Embryonic facial prominence (tissue), 1 donor: ENCODE measurements at regions not wholly inside any gene's neighbourhood (a gene's known extent, or its start where the extent isn't known, plus 50 kb on each side); places are given as distances from the start of the nearest gene placed in this dataset.
"Not testable (repeated sequence)": the region's sequence is repeated elsewhere in the genome, so short reads cannot be mapped to it uniquely, and the experiment has no call there.

Source experiments
- DNase-seq: peaks from one replicate; pipeline ENCODE4 v3.0.0-alpha.2; 2016; ENCODE audit errors: extremely low spot score

DNA sequence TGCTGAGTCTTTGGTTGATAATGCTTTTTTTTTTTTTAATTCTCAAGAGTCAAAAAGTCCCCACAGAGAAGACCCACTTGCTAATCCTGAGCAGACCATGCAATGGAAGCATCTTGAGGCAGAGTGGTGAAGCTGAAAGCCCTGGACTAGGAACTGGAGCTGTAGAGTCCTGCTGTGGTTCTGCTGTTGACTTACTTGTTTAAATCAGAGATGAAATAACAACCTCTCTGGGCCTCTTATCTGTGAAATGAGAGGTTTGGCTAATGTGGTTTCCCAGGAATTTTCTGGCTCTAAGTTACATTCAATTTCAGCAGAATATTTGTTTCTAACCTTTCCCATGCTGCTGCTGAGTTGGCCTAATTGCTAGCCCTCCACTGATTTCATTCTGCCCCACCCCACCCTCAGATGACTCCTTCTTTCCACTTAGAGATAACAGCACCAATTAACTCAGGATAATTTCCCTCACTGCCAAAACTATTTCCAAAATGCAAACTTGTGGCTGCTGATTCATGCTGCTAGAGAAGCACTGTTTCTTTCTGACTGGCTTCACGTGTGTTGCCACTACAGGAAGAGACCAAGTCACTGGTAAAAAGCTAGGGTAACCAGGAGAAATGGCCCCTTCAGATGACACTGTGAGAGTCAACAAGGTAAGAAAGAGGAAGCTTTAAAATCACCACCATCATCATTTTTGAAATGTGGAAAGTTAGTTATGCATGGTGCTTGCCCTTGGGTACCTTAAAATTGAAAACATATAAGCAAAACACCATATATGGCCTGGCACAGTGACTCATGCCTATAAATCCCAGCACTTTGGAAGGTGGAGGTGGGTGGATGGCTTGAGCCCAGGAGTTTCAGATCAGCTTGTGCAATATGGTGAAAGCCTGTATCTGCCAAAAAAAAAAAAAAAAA, 326.4 kb downstream of the DCHS2 start:
- DNase-seq = no peak

DNA sequence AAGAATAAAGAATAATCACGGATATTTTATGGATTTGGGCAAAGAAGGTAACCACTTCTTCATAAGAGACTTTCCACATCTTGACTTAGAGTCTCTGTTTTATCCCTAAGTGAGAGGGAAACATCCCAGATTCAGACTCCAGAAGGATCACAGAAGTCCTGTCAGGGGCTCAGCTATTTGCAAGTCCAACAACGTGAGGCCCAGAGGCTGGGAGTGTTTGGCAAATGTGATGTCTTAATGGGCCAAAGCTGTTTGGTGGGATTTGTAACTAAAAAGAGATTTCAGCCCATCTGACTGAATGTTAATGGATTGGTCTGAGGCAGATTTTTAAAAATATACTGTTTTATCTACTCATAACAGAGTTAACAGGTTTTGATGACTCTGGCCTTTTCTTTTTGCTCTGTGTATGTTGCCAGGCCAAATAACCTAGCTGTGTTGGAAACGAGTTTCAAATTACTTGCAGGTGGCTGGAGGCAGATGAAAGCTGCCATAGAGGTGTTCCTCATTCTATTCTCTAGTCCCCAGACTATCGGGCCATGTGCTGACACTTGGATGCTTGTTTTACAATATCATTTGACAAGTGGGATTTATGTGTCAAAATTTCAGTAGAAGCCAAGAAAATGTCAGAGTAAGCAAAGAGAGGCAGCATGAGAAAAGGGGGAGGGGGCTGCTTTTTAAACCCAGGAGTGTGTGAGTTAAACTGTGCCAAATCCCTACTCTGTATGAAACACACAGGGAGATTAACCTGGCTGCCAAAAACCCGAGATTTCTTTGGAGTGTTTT, 330.9 kb downstream of the DCHS2 start:
- DNase-seq = peak; percentile 67

- no peak for DNase-seq
Measured at GRCh38 chr4:154158361-154159155, 333.0 kb downstream of the DCHS2 start.

DNA sequence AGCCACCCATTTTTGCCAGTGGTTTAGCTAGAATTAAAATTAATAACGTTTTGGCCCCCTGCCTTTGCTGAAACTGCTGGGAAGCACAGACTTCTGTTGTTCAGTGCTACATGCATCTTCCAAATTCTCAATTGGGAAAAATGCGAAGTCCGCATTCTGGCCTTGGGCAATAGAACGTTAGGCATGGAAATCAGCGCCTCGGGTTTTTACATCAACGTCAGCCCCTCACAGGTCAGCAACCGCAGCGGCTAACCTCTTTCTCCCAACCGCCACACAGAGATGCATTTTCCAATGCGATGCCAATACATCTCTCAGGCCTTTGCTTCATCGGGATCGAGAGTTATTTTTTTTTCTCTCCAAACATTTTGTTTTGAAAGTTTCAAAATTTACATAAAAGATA, 339.1 kb downstream of the DCHS2 start:
- no peak for DNase-seq

DNA sequence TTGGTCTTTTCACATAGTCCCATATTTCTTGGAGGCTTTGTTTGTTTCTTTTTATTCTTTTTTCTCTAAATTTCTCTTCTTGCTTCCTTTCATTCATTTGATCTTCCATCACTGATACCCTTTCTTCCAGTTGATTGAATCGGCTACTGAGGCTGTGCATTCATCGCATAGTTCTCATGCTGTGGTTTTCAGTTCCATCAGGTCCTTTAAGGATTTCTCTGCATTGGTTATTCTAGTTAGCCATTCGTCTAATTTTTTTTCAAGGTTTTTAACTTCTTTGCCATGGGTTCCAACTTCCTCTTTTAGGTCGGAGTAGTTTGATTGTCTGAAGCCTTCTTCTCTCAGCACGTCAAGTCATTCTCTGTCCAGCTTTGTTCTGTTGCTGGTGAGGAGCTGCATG, 342.4 kb downstream of the DCHS2 start:
- not testable (repeated sequence) for DNase-seq

DNA sequence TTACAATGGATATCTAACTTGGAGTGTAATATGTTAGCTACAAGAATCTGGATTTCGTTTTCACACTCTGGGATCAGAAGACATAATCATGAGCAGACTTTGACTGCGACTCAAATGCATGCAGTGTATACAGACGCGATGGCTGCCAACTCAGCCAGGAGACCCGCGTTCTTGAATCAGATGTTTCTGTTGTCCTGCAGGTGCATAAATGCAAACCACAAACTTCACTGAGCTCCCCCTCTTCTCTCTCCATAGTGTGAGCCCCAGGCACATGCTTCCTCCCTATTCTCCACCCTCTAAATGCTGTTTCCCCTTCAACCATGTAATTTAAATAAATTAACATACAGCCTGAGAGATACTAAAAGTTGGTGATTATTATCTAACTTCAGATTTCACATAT, 347.9 kb downstream of the DCHS2 start:
- no peak for DNase-seq

DNA sequence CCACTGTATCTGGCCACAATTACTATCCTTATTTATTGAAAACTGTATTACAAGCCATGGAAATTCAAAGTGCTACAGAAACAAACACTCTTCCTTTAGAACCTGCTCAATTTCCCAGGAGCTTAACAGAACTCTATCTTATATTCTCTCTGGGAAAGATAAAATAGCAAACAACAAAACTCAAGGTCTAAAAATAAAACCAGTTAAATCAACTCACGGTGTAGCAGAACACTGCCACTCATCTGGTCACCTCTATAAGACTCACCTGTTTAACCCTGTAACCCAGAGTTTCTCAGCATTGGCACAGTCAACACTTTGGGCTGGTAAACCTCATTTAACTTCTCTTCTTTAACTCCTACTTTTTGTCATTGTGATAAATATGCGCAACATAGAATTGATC, 348.9 kb downstream of the DCHS2 start:
- no peak for DNase-seq

DNA sequence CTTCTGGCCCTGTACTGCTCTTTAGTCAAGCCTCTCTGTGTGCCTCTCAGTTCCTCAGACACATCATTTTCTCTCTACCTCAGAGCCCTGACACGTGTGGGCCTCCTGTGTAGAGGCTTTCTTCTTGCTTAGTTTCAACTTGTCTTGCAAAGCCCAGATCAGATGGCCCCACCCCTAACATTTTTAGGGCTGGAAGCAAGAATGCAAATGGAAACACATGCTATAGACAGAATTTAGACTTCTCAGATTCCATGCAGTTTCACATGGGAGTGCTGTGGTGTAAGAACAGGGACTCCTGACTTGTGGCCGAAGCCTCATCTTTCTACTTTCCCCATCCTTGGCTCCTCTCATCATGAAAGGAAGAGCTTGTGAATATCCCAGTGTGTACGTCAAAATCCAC, 350.7 kb downstream of the DCHS2 start:
- DNase-seq = no peak

DNA sequence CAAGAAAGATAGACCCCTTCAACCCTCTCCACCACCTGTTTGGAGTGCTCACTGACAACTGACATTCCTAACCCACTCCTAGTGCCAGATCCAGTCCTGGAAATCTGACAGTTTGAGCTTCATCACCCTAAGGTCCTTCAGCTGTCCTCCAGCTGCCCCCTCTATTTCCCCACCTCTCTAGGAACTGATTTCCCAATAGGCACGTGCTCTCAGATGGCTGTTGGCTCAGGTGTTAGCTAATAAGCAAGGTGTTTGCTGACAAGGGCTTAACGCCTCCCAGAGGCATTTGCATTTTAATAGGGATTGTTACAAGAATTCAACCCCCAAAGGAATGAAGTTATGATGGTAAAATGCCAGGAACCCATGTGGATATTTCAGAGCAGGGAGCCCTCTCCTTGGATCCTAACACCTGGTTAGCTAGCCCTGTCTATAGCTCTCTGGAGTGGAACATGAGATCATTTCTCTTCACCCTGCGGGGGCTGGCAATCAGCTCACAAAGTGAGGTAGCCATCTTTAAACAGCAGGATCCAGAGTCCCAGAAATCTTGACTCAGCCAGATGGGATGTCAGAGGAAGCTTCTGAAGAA, 348.5 kb upstream of the SFRP2 start:
- DNase-seq = no peak

- DNase-seq = no peak
Measured at GRCh38 chr4:154135576-154135975, 346.7 kb upstream of the SFRP2 start.

DNA sequence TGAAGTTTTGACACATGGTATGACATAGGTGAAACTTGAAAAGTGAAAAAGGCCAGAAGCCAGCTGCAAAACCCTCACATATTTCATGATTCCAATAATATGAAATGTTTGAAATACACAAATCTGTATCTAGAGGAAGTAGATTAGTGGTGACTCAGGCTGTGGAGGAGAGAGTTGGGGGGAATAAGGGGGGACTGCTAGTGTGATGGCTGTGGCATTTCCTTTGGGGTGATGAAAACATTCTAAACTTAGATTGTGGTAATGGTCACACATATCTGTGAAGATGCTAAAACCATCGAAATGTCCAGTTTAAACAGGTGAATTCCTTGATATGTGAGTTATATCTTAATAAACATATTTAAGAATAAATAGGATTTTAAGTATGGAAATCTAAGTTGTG, 343.5 kb upstream of the SFRP2 start:
- no peak for DNase-seq

- DNase-seq = no peak
Measured at GRCh38 chr4:154126276-154126675, 337.4 kb upstream of the SFRP2 start.

- DNase-seq = no peak
Measured at GRCh38 chr4:154125340-154125739, 336.5 kb upstream of the SFRP2 start.

- no peak for DNase-seq
Measured at GRCh38 chr4:154124539-154125255, 335.8 kb upstream of the SFRP2 start.

- DNase-seq = no peak
Measured at GRCh38 chr4:154123897-154124296, 335.0 kb upstream of the SFRP2 start.

- DNase-seq = no peak
Measured at GRCh38 chr4:154120690-154121345, 331.9 kb upstream of the SFRP2 start.

- no peak for DNase-seq
Measured at GRCh38 chr4:154120006-154120676, 331.3 kb upstream of the SFRP2 start.

GRCh38 chr4:154119317-154119716, 330.4 kb upstream of the SFRP2 start:
- no peak for DNase-seq

DNA sequence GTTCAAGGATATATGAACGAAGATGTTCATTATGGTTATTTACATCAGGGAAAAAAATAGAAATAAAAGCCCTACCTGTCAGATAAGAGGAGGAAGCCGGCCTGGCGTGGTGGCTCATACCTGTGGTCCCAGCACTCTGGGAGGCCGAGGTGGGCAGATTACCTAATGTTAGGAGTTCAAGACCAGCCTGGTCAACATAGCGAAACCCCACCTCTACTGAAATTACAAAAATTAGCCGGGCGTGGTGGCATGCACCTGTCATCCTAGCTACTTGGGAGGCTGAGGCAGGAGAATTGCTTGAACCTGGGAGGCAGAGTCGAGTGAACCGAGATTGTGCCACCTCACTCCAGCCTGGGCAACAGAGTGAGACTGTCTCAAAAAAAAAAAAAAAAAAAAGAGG, 328.8 kb upstream of the SFRP2 start:
- not testable (repeated sequence) for DNase-seq

GRCh38 chr4:154107337-154107736, 318.5 kb upstream of the SFRP2 start:
- no peak for DNase-seq
